ENCODE measurements at regions not wholly inside any gene's neighbourhood (a gene's known extent, or its start where the extent isn't known, plus 50 kb on each side); places are given as distances from the start of the nearest gene placed in this dataset.

- no peak for DNase-seq
Measured at GRCh38 chr1:79109445-79109844, 102.9 kb upstream of the ADGRL4 start.

GRCh38 chr1:79105500-79105899 is 99.0 kb upstream of the ADGRL4 start:
- no peak for DNase-seq

- DNase-seq, result no peak
Measured at GRCh38 chr1:79104617-79105016, 98.1 kb upstream of the ADGRL4 start.

GRCh38 chr1:79100385-79100784 is 93.9 kb upstream of the ADGRL4 start:
- no peak for DNase-seq

GRCh38 chr1:79090985-79091384 is 84.5 kb upstream of the ADGRL4 start:
- DNase-seq, result no peak

GRCh38 chr1:79089946-79090345 is 83.4 kb upstream of the ADGRL4 start:
- no peak for DNase-seq

GRCh38 chr1:79082233-79082632 is 75.7 kb upstream of the ADGRL4 start:
- no peak for DNase-seq

GRCh38 chr1:79079770-79080169 is 73.2 kb upstream of the ADGRL4 start:
- DNase-seq, result no peak

GRCh38 chr1:79074975-79075374 is 68.4 kb upstream of the ADGRL4 start:
- no peak for DNase-seq

GRCh38 chr1:79069828-79070227 is 63.3 kb upstream of the ADGRL4 start:
- no peak for DNase-seq

GRCh38 chr1:79059341-79059740 is 52.8 kb upstream of the ADGRL4 start:
- no peak for DNase-seq

Measured in 8988T (cell line).